NCI-H1105 treated with DMSO at 0.1 percent for 48 hours (cell line): ENCODE measurements at regions not wholly inside any gene's neighbourhood (a gene's known extent, or its start where the extent isn't known, plus 50 kb on each side); places are given as distances from the start of the nearest gene placed in this dataset.
"Not testable (repeated sequence)": the region's sequence is repeated elsewhere in the genome, so short reads cannot be mapped to it uniquely, and the experiment has no call there.

Experiments
- DNase-seq: peaks from one replicate; lab custom pipeline; 2025; lab: John Stamatoyannopoulos, UW

- no peak for DNase-seq
Observed at GRCh38 chr22:33971561-33971961, 51.3 kb upstream of the LARGE1 start.

DNA sequence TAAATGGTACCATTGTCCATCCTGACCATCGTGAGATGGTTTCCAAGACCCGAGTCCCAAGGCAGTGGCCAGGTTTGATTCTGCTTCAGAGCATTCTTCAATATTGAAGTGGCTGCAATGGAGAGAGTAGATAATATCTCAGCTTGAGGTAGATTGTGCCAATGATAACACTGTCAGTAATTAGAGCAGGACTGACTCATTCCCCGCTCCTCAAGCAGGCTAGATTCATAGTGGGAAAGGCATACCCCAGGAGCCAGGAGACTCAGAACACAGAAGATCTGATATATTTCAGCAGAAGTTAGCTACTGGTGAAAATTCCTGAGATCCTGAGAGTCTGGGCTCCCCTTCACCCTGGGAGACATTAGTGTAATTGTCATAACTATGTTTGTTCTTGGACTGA, 55.6 kb upstream of the LARGE1 start:
- DNase-seq, result no peak

DNA sequence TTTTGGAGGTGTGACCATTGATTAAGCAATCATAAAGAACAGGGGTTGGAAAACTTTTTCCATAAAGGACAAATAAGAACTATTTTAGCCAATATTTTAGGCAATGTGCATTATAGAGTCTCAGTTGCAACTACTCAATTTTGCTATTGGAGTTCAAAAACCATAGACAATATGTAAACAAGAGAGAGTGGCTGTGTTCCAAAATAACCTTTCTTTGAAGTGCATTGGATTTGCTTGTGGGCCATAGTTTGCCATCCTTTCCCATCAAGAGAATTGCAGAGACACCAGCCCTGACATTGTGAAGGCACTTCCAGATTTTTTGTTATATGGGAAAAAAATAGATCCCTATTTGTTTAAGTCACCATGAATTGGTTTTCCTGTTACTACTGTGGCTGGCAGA, 63.3 kb upstream of the LARGE1 start:
- DNase-seq, result no peak

GRCh38 chr22:33984211-33984610, 63.9 kb upstream of the LARGE1 start:
- no peak for DNase-seq

GRCh38 chr22:33984656-33985285, 64.5 kb upstream of the LARGE1 start:
- no peak for DNase-seq

- no peak for DNase-seq
Observed at GRCh38 chr22:33985506-33985905, 65.2 kb upstream of the LARGE1 start.

GRCh38 chr22:33986167-33986771, 66.0 kb upstream of the LARGE1 start:
- no peak for DNase-seq

- DNase-seq, result no peak
Observed at GRCh38 chr22:33986954-33987353, 66.7 kb upstream of the LARGE1 start.

- DNase-seq, result not testable (repeated sequence)
Observed at GRCh38 chr22:33989263-33989662, 69.0 kb upstream of the LARGE1 start.

DNA sequence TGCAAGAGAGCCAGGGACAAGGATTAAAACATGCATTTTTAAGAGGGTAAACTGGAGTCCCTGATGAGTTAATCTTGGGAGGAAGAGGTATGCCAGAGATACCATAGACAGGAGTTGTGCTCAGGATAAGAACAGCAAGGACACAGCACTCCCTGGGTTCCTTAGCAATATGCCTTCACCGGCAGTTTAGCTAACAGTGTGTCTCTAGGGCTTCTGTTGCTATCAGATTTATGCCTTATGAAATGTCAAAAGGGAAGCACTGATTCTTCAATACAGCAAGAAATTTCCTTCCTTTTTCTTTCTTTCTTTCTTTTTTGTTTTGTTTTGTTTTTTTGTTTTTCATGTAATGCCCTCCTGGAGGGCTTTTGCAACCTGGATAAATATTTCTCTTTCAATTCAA, 71.3 kb upstream of the LARGE1 start:
- no peak for DNase-seq

- DNase-seq, result no peak
Observed at GRCh38 chr22:33996824-33997223, 76.5 kb upstream of the LARGE1 start.

GRCh38 chr22:34000879-34001526, 80.7 kb upstream of the LARGE1 start:
- no peak for DNase-seq

DNA sequence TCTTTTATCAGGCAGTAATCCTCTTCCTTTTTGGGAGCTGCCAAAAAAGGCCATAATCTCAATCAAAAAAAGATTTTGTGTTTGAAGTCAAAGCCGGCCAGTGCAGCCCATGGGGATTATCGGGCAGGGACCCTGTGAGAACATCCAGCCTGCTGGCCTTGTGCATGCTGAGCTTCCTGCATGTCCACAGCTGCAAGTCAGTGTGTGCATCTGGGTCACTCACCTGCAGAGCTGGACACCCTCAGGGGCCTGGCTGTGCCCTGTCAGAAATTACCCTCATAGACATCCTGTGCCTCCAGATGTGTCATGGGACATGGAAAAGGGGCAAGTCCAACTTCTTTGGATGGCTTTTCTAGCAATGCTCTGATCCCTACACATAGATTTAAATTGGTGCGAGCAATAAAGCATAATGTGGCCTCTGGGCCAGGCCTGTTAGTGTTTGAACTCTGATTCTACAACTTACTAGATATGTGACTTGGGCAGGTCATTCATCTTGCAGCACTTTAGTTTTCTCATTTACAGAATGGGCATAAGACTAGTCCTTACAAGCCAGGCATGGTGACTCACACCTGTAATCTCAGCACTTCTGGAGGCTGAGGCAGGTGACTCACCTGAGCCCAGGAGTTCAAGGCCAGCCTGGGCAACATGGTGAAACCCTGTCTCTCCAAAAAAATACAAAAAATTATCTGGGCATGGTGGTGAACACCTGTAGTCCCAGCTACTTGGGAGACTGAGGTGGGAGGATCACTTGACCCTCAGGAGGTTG, 81.6 kb upstream of the LARGE1 start:
- no peak for DNase-seq

- DNase-seq, result no peak
Observed at GRCh38 chr22:34004058-34004457, 83.8 kb upstream of the LARGE1 start.

- DNase-seq, result no peak
Observed at GRCh38 chr22:34010259-34010658, 90.0 kb upstream of the LARGE1 start.

DNA sequence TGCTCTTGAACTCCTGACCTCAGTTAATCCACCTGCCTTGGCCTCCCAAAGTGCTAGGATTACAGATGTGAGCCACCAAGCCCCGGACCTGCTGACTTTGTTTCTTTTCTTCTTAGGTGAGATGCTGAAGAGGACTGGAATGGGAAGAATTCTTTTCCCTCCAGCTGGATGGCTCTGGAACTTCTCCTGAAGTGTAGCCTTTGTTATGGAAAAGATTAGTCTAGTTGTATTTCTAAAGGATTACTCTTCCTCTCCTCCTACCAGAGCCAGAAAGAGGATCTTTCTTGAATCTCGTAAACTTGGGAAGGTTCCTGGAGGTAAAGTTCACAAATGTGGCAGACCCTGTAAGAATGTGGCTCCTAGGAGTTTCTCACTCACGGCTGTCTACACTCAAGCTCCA, 95.4 kb upstream of the LARGE1 start:
- DNase-seq, result no peak

DNA sequence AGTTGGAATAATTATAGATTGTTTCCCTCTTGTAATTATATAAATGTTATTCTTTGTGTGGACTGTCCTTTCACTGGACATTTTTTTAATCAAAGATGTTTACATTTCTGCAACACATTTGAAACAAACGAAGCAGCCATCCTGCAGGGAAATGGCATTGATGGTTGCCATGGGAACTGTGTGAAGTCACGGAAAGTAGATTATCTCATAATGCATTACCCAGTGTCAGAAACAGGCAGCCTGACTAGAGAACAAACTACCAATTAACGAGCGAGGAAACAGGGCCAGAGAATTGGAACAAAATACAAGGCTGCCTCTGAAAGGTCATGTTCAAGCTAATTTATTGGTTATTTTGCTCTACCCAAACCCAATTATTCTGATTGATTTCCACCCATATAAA, 96.9 kb upstream of the LARGE1 start:
- DNase-seq, result no peak

- DNase-seq, result no peak
Observed at GRCh38 chr22:34019190-34019845, 99.0 kb upstream of the LARGE1 start.

DNA sequence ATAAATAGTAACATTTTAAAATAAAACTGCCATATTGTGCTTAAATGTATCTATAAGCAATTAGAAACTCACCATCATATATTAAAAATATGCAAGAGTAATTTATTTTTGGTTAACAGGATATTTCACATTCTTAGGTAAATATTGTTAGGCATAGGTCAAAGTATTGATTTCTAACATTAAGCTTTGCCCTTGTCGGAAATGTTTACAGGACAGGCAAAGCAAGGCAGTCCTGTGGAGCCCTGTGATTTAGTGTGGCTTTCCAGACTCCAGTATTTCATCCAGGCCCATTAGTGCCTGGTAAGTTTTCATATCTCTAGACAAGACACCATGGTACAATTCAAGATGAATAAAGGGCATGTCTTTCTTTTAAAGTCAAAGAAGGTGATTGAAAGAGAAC, 114.9 kb upstream of the LARGE1 start:
- no peak for DNase-seq

- no peak for DNase-seq
Observed at GRCh38 chr22:34036931-34037330, 116.7 kb upstream of the LARGE1 start.

GRCh38 chr22:34038801-34039555, 118.7 kb upstream of the LARGE1 start:
- no peak for DNase-seq

DNA sequence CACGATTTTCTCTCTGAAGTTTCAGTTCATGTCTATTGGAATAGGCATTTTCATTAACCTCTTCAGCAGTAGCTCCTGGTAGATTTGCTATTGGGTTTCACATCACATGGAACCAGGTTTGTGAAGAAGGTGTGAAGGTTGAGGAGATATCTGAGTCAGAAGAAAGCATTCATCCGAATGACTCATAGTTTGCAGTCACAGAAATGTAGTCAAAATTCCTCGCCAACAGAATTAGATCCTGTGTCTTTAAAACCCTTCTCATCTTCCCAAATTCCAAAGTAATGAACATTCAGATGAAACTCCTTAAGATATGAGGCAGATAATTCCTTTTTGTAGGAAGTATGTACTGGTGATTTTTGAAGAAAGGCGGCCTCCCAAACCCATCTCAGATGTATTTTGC, 125.0 kb upstream of the LARGE1 start:
- DNase-seq, result no peak
